Peyer's patch (tissue), 4 donors: ENCODE measurements at regions not wholly inside any gene's neighbourhood (a gene's known extent, or its start where the extent isn't known, plus 50 kb on each side); places are given as distances from the start of the nearest gene placed in this dataset.

ENCODE experiments used
- DNase-seq, 3 donors: peaks; one replicate each; pipeline ENCODE4 v3.0.0-alpha.2; 2017 to 2019
- H3K27ac ChIP-seq, 4 donors: fragments of 200-600 bp; sonication (generic); one replicate each; pipeline ENCODE4 v1.5.1; 2016 to 2019
- H3K27me3 ChIP-seq, 2 donors: fragments of 200-600 bp; sonication (generic); one replicate each; pipeline ENCODE4 v1.5.1; 2019
- H3K36me3 ChIP-seq, 3 donors: fragments of 200-600 bp; sonication (generic); one replicate each; pipeline ENCODE4 v1.5.1; 2016 to 2019
- H3K4me1 ChIP-seq, 4 donors: fragments of 200-600 bp; sonication (generic); one replicate each; pipeline ENCODE4 v1.5.1; 2016 to 2019
- H3K4me3 ChIP-seq, 4 donors: fragments of 200-600 bp; sonication (generic); 1 replicate in 3 of 4; 2 replicates in 1 of 4; pipeline ENCODE4 v1.5.1; 2016 to 2019; ENCODE audit warnings: mild to moderate bottlenecking in 1 of 4
- H3K9me3 ChIP-seq, 4 donors: fragments of 200-600 bp; sonication (generic); one replicate each; pipeline ENCODE4 v1.5.1; 2016 to 2019; ENCODE audit warnings: mild to moderate bottlenecking in 1 of 4
- POLR2A ChIP-seq, 2 donors: fragments of 450-650 bp; IDR thresholded peaks; one replicate each; pipeline ENCODE4 v1.5.1; 2017; ENCODE audit warnings: antibody characterized with exemption in 2 of 2, mild to moderate bottlenecking in 2 of 2, moderate library complexity in 2 of 2
- TF ChIP-seq, protein P1 (sequence below), 6 experiments: fragments of 450-650 bp in 4 of 6; fragments of 200-600 bp in 2 of 6; sonication (generic) in 1 of 6; IDR thresholded peaks; one replicate each; pipeline ENCODE4 v1.5.1; 2017 to 2019; ENCODE audit warnings: antibody characterized with exemption in 6 of 6, mild to moderate bottlenecking in 3 of 6, moderate library complexity in 1 of 6

DNA sequence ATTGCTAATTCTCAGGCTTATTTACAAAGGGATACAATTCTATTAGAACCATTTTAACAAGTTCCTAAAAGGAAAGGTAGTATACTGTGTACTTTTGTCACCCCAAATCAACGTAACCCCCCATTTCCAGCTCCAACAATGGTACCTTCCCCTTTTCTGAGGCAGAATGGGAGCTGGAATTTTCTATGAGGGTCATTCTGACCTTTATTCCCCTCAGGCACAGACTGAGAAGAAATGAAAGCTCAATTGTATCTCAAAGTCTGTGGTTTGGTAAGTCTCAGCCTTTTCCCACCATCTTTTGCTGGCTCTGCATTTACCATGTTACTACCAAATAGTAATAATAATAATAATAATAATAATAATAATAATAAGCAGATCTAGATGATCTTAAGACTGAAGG is 571.0 kb downstream of the RNF144B start:
- DNase-seq: no peak
- TF ChIP-seq, protein P1, sequence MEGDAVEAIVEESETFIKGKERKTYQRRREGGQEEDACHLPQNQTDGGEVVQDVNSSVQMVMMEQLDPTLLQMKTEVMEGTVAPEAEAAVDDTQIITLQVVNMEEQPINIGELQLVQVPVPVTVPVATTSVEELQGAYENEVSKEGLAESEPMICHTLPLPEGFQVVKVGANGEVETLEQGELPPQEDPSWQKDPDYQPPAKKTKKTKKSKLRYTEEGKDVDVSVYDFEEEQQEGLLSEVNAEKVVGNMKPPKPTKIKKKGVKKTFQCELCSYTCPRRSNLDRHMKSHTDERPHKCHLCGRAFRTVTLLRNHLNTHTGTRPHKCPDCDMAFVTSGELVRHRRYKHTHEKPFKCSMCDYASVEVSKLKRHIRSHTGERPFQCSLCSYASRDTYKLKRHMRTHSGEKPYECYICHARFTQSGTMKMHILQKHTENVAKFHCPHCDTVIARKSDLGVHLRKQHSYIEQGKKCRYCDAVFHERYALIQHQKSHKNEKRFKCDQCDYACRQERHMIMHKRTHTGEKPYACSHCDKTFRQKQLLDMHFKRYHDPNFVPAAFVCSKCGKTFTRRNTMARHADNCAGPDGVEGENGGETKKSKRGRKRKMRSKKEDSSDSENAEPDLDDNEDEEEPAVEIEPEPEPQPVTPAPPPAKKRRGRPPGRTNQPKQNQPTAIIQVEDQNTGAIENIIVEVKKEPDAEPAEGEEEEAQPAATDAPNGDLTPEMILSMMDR (IDR thresholded peaks at IDR 0.05): no peak
- no peak for TF ChIP-seq POLR2A (IDR thresholded peaks at IDR 0.05)

DNA sequence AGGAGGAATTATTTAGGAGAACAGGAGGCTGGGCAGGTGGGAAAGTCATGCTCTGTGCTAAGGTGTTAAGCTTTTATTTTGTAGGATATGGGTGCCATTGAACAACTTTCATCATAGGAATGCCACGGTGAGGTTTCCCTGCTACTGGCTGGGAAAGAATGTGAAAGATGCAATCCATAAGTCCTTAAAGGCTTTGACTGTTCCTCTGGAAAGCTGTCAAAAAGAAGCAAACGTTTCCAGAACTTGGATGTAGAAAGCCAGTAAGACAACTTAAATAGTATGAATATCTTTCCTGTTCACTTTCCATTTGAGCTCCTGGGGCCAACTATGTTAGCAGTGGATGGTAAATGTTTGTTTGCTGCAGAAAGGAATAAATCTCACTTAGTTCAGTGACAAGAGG is 574.4 kb downstream of the RNF144B start:
- no peak overlapping the region for H3K4me3 ChIP-seq
- no peak for DNase-seq
- no peaks in the 10 kb centered on the region for H3K36me3 ChIP-seq
- no peaks in the 10 kb centered on the region for H3K27me3 ChIP-seq
- no peaks in the 10 kb centered on the region for H3K9me3 ChIP-seq
- TF ChIP-seq, protein P1 (IDR thresholded peaks at IDR 0.05): no peak
- no peak for TF ChIP-seq POLR2A (IDR thresholded peaks at IDR 0.05)
- no peaks in the 10 kb centered on the region for H3K4me1 ChIP-seq
- H3K27ac ChIP-seq: no peak overlapping the region

More for the DNA sequence above, 571.0 kb downstream of the RNF144B start:
- H3K9me3 ChIP-seq: no peaks in the 10 kb centered on the region
- no peak overlapping the region for H3K4me3 ChIP-seq
- H3K27ac ChIP-seq: no peak overlapping the region
- H3K36me3 ChIP-seq: no peaks in the 10 kb centered on the region
- no peaks in the 10 kb centered on the region for H3K4me1 ChIP-seq
- H3K27me3 ChIP-seq: no peaks in the 10 kb centered on the region

DNA sequence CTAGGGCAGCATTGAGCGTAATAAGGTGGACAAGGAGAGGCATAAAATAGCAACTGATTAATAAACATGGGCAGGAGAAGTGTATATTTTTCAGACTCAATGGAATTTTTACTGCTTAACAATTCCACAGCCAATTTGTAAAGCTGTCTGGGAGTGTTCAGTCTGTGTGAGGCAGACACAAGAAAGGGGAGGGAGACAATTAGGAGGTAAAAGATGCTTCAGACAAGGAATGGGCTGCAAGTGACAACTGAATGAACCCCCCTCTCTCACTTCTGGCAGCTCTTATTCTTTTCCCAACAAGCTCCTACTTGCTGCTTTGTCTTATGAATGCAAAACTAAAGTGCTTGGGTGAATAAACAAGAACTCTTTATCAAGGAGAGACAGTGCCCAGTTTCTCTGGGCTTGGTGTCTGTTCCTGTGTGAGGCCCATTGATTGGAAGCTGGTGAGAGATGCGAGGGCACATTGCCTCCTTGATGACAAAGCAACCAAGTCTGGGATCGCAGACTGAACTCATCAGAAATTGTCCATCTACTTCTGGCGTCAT is 575.3 kb downstream of the RNF144B start:
- no peaks in the 10 kb centered on the region for H3K27me3 ChIP-seq
- TF ChIP-seq POLR2A (IDR thresholded peaks at IDR 0.05): no peak
- TF ChIP-seq, protein P1 (IDR thresholded peaks at IDR 0.05): no peak
- H3K4me3 ChIP-seq: no peak overlapping the region

DNA sequence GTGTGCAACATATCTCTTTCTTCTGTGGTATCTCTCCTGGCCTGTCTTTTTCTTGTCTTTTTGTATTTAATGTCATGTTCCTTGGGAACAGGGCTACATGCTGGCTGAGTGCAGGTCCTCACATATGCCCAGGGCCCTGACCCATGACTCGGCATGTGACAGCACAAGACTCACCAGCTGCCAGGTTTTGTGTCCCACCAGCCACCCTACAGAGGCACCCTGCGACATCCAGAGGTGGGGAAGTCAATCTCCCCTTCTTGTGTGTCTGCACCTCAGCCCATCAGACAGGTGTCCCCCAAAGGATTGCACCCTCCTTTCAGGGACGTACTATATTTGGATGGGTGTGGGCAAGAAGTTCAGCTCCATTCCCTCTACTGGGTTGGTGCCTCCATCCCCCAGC is 576.3 kb downstream of the RNF144B start:
- DNase-seq: no peak
- Histone ChIP-seq H3K27me3 (no peaks in the 10 kb centered on the region), H3K36me3 (no peaks in the 10 kb centered on the region), H3K9me3 (no peaks in the 10 kb centered on the region), H3K4me3 (no peak overlapping the region), H3K27ac (no peak overlapping the region), H3K4me1 (no peaks in the 10 kb centered on the region)
- TF ChIP-seq, protein P1 (IDR thresholded peaks at IDR 0.05): no peak
- TF ChIP-seq POLR2A (IDR thresholded peaks at IDR 0.05): no peak

More for the DNA sequence above, 575.3 kb downstream of the RNF144B start:
- H3K4me1 ChIP-seq: no peaks in the 10 kb centered on the region
- no peaks in the 10 kb centered on the region for H3K9me3 ChIP-seq
- H3K36me3 ChIP-seq: no peaks in the 10 kb centered on the region
- DNase-seq: no peak
- no peak overlapping the region for H3K27ac ChIP-seq

DNA sequence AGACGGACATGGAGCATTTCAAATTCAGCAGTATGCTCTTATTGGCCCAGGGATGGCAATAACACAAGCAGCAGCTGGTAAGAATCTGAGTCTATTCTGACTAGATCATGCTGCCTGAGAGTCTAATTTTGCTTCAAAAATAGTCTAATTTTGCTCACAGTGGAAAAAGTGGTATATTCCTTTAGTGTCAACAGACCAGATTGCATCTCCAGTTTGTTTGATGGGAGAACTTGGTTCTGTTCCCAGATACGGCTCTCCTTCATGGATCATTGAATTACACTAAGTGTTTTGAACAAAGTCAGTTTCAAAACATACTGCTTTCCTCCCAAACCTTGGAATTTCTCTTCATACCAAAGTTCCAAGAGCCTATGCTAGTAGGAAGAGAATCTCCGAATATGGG is 586.1 kb downstream of the RNF144B start:
- Histone ChIP-seq H3K4me3 (no peak overlapping the region), H3K27me3 (no peaks in the 10 kb centered on the region), H3K27ac (no peak overlapping the region), H3K36me3 (no peaks in the 10 kb centered on the region), H3K9me3 (no peaks in the 10 kb centered on the region), H3K4me1 (no peaks in the 10 kb centered on the region)
- no peak for DNase-seq
- no peak for TF ChIP-seq POLR2A (IDR thresholded peaks at IDR 0.05)
- TF ChIP-seq, protein P1 (IDR thresholded peaks at IDR 0.05): no peak

DNA sequence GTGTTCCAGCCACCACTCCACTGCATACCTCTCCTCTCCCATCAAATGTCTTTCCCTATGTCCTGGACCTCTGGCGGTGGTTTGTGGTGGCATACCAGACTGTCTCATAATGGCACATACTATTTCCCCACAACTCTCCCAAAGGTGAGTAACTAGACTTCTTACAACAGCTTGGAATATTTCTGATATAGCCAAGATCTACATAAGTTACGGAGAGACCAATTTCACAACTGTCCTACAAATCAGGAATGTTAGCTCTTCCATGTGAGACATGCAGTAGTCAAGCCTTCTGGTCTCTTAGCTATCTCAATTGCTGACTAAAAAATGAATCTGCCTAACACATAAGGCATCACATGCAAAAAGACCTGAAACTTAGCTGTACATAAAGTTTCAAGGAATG is 588.9 kb downstream of the RNF144B start:
- no peak for DNase-seq
- H3K4me3 ChIP-seq: no peak overlapping the region
- no peaks in the 10 kb centered on the region for H3K36me3 ChIP-seq
- no peak overlapping the region for H3K27ac ChIP-seq
- H3K4me1 ChIP-seq: no peaks in the 10 kb centered on the region
- TF ChIP-seq, protein P1 (IDR thresholded peaks at IDR 0.05): no peak
- no peak for TF ChIP-seq POLR2A (IDR thresholded peaks at IDR 0.05)
- H3K9me3 ChIP-seq: no peaks in the 10 kb centered on the region
- H3K27me3 ChIP-seq: no peaks in the 10 kb centered on the region
